OCI-M2 (cell line): ENCODE measurements at regions not wholly inside any gene's neighbourhood (a gene's known extent, or its start where the extent isn't known, plus 50 kb on each side); places are given as distances from the start of the nearest gene placed in this dataset.

Source experiments
- DNase-seq: peaks from one replicate; lab custom pipeline; 2025; ENCODE audit not compliant: unreplicated experiment; lab: John Stamatoyannopoulos, UW

- no peak for DNase-seq
Observed at GRCh38 chr20:51104960-51105920, 82.3 kb upstream of the KCNG1 start.

- no peak for DNase-seq
Observed at GRCh38 chr20:51100617-51101016, 77.7 kb upstream of the KCNG1 start.

- DNase-seq: no peak
Observed at GRCh38 chr20:51098284-51098810, 75.4 kb upstream of the KCNG1 start.

GRCh38 chr20:51097351-51098120 is 74.6 kb upstream of the KCNG1 start:
- DNase-seq: no peak

- no peak for DNase-seq
Observed at GRCh38 chr20:51096582-51097267, 73.8 kb upstream of the KCNG1 start.

- DNase-seq: no peak
Observed at GRCh38 chr20:51095633-51096521, 73.0 kb upstream of the KCNG1 start.

- no peak for DNase-seq
Observed at GRCh38 chr20:51094221-51094620, 71.3 kb upstream of the KCNG1 start.

- DNase-seq: no peak
Observed at GRCh38 chr20:51093240-51093763, 70.4 kb upstream of the KCNG1 start.

GRCh38 chr20:51092338-51092737 is 69.4 kb upstream of the KCNG1 start:
- no peak for DNase-seq

GRCh38 chr20:51091406-51092195 is 68.7 kb upstream of the KCNG1 start:
- no peak for DNase-seq

GRCh38 chr20:51089840-51090239 is 66.9 kb upstream of the KCNG1 start:
- no peak for DNase-seq

- DNase-seq: no peak
Observed at GRCh38 chr20:51089272-51089781, 66.4 kb upstream of the KCNG1 start.

- DNase-seq: no peak
Observed at GRCh38 chr20:51087266-51087665, 64.4 kb upstream of the KCNG1 start.

GRCh38 chr20:51085769-51086168 is 62.9 kb upstream of the KCNG1 start:
- no peak for DNase-seq

- DNase-seq: no peak
Observed at GRCh38 chr20:51084593-51085377, 61.9 kb upstream of the KCNG1 start.

GRCh38 chr20:51083447-51083846 is 60.5 kb upstream of the KCNG1 start:
- no peak for DNase-seq

- no peak for DNase-seq
Observed at GRCh38 chr20:51082988-51083387, 60.1 kb upstream of the KCNG1 start.

GRCh38 chr20:51080516-51080915 is 57.6 kb upstream of the KCNG1 start:
- no peak for DNase-seq
